Prostate gland (tissue), 2 donors: ENCODE measurements at regions not wholly inside any gene's neighbourhood (a gene's known extent, or its start where the extent isn't known, plus 50 kb on each side); places are given as distances from the start of the nearest gene placed in this dataset.
"Not testable (repeated sequence)": the region's sequence is repeated elsewhere in the genome, so short reads cannot be mapped to it uniquely, and the experiment has no call there.

ENCODE experiments used
- DNase-seq: peaks from one replicate; pipeline ENCODE4 v3.0.0-alpha.2; 2019; ENCODE audit warnings: low spot score
- H3K27ac ChIP-seq, 2 donors: fragments of 200-600 bp; sonication (generic); 2 replicates each; pipeline ENCODE4 v1.5.1; 2017 to 2019
- H3K27me3 ChIP-seq: fragments of 200-600 bp; sonication (generic); replicated peaks from 2 replicates; pipeline ENCODE4 v1.5.1; 2019; ENCODE audit not compliant: insufficient read depth
- H3K36me3 ChIP-seq, 2 donors: fragments of 200-600 bp; sonication (generic); 1 replicate in 1 of 2; 2 replicates in 1 of 2; pipeline versions ENCODE4 v1.5.1 to v1.8.1; 2017 to 2019
- H3K4me1 ChIP-seq: fragments of 200-600 bp; sonication (generic); replicated peaks from 2 replicates; pipeline ENCODE4 v1.5.1; 2019
- H3K4me3 ChIP-seq, 2 donors: fragments of 200-600 bp; sonication (generic); 2 replicates each; pipeline ENCODE4 v1.5.1; 2017 to 2019
- H3K9me3 ChIP-seq: fragments of 200-600 bp; sonication (generic); 2 replicates; pipeline ENCODE4 v1.5.1; 2017
- POLR2A ChIP-seq: fragments of 450-650 bp; IDR thresholded peaks from one replicate; pipeline ENCODE4 v1.6.1; 2016; ENCODE audit warnings: antibody characterized with exemption, mild to moderate bottlenecking
- POLR2AphosphoS5 ChIP-seq: sonication (generic); formaldehyde crosslinking; IDR thresholded peaks from one replicate; pipeline ENCODE4 v1.6.1; 2017; ENCODE audit warnings: antibody characterized with exemption
- WGBS: methylation state at CpG from one replicate; pipeline ENCODE4 v1.1.5; 2018; 5-methylcytosine and 5-hydroxymethylcytosine counted together
- intact Hi-C: fragments of 100-400 bp; cut with DNase I; formaldehyde crosslinking; loops from one replicate; pipeline ENCODE4 v1.14.2; 2022
- TF ChIP-seq, protein P1 (sequence below), 4 experiments: fragments of 200-600 bp in 2 of 4; fragments of 450-650 bp in 2 of 4; sonication (generic) in 2 of 4; IDR thresholded peaks; 1 replicate in 3 of 4; 2 replicates in 1 of 4; pipeline ENCODE4 v1.5.1; 2016 to 2019; ENCODE audit warnings: antibody characterized with exemption in 4 of 4, mild to moderate bottlenecking in 2 of 4, moderate library complexity in 2 of 4

DNA sequence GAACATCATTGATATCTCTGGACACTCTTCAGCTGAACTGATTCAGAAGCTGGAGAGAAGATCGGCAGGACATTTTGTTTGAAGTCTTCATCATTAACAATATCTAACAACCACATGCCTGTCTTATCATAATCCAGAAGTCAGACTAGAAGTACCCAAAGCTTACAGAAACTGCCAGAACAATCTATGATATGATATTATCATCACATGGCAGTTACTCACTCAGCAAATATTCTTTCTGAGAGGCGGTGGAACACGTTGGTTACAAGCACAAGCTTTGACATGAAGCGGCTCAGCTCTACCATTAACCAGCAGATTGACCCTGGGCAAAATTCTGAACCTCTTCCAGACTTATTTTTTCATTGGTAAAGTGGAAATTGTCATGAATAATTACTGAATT, 69.4 kb upstream of the KIT start:
- no peaks in the 10 kb centered on the region for H3K9me3 ChIP-seq
- intact Hi-C loops: no loop called here
- H3K4me3 ChIP-seq: no peak overlapping the region
- no peaks in the 10 kb centered on the region for H3K4me1 ChIP-seq
- TF ChIP-seq, protein P1, sequence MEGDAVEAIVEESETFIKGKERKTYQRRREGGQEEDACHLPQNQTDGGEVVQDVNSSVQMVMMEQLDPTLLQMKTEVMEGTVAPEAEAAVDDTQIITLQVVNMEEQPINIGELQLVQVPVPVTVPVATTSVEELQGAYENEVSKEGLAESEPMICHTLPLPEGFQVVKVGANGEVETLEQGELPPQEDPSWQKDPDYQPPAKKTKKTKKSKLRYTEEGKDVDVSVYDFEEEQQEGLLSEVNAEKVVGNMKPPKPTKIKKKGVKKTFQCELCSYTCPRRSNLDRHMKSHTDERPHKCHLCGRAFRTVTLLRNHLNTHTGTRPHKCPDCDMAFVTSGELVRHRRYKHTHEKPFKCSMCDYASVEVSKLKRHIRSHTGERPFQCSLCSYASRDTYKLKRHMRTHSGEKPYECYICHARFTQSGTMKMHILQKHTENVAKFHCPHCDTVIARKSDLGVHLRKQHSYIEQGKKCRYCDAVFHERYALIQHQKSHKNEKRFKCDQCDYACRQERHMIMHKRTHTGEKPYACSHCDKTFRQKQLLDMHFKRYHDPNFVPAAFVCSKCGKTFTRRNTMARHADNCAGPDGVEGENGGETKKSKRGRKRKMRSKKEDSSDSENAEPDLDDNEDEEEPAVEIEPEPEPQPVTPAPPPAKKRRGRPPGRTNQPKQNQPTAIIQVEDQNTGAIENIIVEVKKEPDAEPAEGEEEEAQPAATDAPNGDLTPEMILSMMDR (IDR thresholded peaks at IDR 0.05): no peak
- TF ChIP-seq POLR2A: no peak
- TF ChIP-seq POLR2AphosphoS5: no peak
- no peak for DNase-seq
- no peak overlapping the region for H3K27ac ChIP-seq
- no peaks in the 10 kb centered on the region for H3K36me3 ChIP-seq
- no peaks in the 10 kb centered on the region for H3K27me3 ChIP-seq
- 55% methylated on average over 4 of the region's 4 CpGs for WGBS

DNA sequence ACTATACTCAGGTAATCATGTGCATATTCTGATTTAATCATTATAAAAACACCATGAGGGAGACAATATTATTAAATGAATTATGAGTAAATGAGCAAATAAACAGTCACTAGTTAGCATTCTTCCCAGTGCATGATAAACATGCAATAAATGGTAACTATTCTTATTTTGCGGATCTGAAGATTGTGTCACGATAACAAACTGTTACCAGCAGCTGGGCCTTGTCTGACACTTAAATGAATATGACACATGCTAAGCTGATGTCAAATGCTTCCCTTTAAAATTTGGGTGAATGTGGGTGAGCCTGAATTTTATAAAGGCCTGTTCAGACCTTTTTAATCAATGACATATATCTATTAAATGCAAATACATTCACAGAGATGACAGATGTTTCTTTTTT, 68.2 kb upstream of the KIT start:
- TF ChIP-seq POLR2A (no peak), POLR2AphosphoS5 (no peak)
- TF ChIP-seq, protein P1 (IDR thresholded peaks at IDR 0.05): no peak
- intact Hi-C loops: no loop called here
- H3K4me1 ChIP-seq: no peaks in the 10 kb centered on the region
- no peaks in the 10 kb centered on the region for H3K27me3 ChIP-seq
- H3K36me3 ChIP-seq: no peaks in the 10 kb centered on the region
- H3K9me3 ChIP-seq: no peaks in the 10 kb centered on the region
- no peak overlapping the region for H3K4me3 ChIP-seq
- no peak for DNase-seq
- WGBS: 80% methylated on average over 2 of the region's 2 CpGs
- H3K27ac ChIP-seq: no peak overlapping the region

- 45% methylated on average over 2 of the region's 2 CpGs for WGBS
- Histone ChIP-seq H3K27me3 (no peaks in the 10 kb centered on the region), H3K27ac (no peak overlapping the region), H3K9me3 (no peaks in the 10 kb centered on the region), H3K4me1 (no peaks in the 10 kb centered on the region), H3K4me3 (no peak overlapping the region), H3K36me3 (no peaks in the 10 kb centered on the region)
- no peak for DNase-seq
- TF ChIP-seq, protein P1 (IDR thresholded peaks at IDR 0.05): no peak
- TF ChIP-seq POLR2A (no peak), POLR2AphosphoS5 (no peak)
- intact Hi-C loops: no loop called here
Observed at GRCh38 chr4:54593795-54594322, 63.9 kb upstream of the KIT start.

GRCh38 chr4:54596201-54596600, 61.6 kb upstream of the KIT start:
- no peak for DNase-seq
- Histone ChIP-seq H3K36me3 (no peaks in the 10 kb centered on the region), H3K27me3 (no peaks in the 10 kb centered on the region), H3K4me3 (no peak overlapping the region), H3K27ac (no peak overlapping the region), H3K4me1 (no peaks in the 10 kb centered on the region), H3K9me3 (no peaks in the 10 kb centered on the region)
- TF ChIP-seq POLR2A: no peak
- TF ChIP-seq POLR2AphosphoS5: no peak
- TF ChIP-seq, protein P1 (IDR thresholded peaks at IDR 0.05): no peak
- WGBS: 59% methylated on average over 1 of the region's 1 CpG
- intact Hi-C loops: no loop called here

GRCh38 chr4:54597678-54598077, 60.1 kb upstream of the KIT start:
- intact Hi-C loops: not testable (repeated sequence)
- 91% methylated on average over 6 of the region's 6 CpGs for WGBS

DNA sequence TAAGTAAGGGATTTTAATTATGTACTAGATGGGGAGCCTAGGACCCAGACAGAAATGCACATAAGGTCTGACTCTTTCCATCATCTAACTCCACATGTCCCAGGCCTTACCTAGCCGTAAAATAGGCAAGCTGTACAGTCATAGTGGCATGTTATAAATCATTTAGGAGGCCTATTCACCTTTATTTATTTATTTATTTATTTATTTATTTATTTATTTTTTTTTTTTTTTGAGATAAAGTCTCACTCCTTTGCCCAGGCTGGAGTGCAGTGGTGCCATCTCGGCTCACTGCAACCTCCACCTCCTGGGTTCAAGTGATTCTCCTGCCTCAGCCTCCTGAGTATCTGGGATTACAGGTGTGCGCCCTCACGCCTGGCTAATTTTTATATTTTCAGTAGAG, 55.6 kb upstream of the KIT start:
- DNase-seq, H3K36me3 ChIP-seq, H3K27me3 ChIP-seq, intact Hi-C loops, H3K4me3 ChIP-seq, H3K4me1 ChIP-seq, H3K9me3 ChIP-seq, H3K27ac ChIP-seq: not testable (repeated sequence)
- 78% methylated on average over 4 of the region's 4 CpGs for WGBS

More at GRCh38 chr4:54597678-54598077, 60.1 kb upstream of the KIT start:
- not testable (repeated sequence) for H3K36me3 ChIP-seq, H3K4me3 ChIP-seq, DNase-seq, H3K27ac ChIP-seq, H3K9me3 ChIP-seq, H3K27me3 ChIP-seq, H3K4me1 ChIP-seq
